Natural killer cell (primary cell): ENCODE measurements at regions not wholly inside any gene's neighbourhood (a gene's known extent, or its start where the extent isn't known, plus 50 kb on each side); places are given as distances from the start of the nearest gene placed in this dataset.

ENCODE experiments used
- ATAC-seq, 3 donors: fragments of 150-1000 bp in 2 of 3; fragments of 200-7000 bp in 1 of 3; cut with Tn5 transposase; 1 replicate in 1 of 3; 2 replicates in 2 of 3; pipeline ENCODE4 v1.10.0; 2021; ENCODE audit warnings: mild to moderate bottlenecking in 2 of 3, moderate library complexity in 2 of 3
- DNase-seq, 2 donors: peaks; one replicate each; pipeline versions ENCODE4 v3.0.0 to v3.0.0-alpha.2; 2013 to 2021; ENCODE audit warnings: mixed read lengths in 1 of 2
- H3K27ac ChIP-seq: one replicate; pipeline ENCODE4 v1.5.1; 2013; ENCODE audit warnings: mild to moderate bottlenecking, low read length
- H3K27me3 ChIP-seq: one replicate; pipeline ENCODE4 v1.6.1; 2013; ENCODE audit warnings: low read length; ENCODE audit not compliant: control insufficient read depth, insufficient read depth
- H3K36me3 ChIP-seq: one replicate; pipeline ENCODE4 v1.6.1; 2013; ENCODE audit warnings: low read length; ENCODE audit not compliant: control insufficient read depth, insufficient read depth
- H3K4me1 ChIP-seq: one replicate; pipeline ENCODE4 v1.6.1; 2013; ENCODE audit warnings: low read length; ENCODE audit not compliant: control insufficient read depth, insufficient read depth
- H3K4me3 ChIP-seq: one replicate; pipeline ENCODE4 v1.5.1; 2013; ENCODE audit warnings: low read length
- H3K9me3 ChIP-seq: one replicate; pipeline ENCODE4 v1.6.1; 2013; ENCODE audit warnings: low read length; ENCODE audit not compliant: control insufficient read depth, insufficient read depth
- H3K27ac Mint-ChIP-seq, 2 donors: one replicate each; pipeline ENCODE4 v1.8.0; 2022; ENCODE audit warnings: mild to moderate bottlenecking in 2 of 2, mixed read lengths in 2 of 2, moderate library complexity in 1 of 2
- H3K27me3 Mint-ChIP-seq, 2 donors: one replicate each; pipeline ENCODE4 v1.8.0; 2022; ENCODE audit warnings: low read depth in 2 of 2, mixed read lengths in 2 of 2
- H3K36me3 Mint-ChIP-seq: one replicate; pipeline ENCODE4 v1.8.0; 2022; ENCODE audit warnings: mixed read lengths
- H3K4me1 Mint-ChIP-seq, 2 donors: one replicate each; pipeline ENCODE4 v1.8.0; 2022; ENCODE audit warnings: mixed read lengths in 2 of 2
- H3K4me3 Mint-ChIP-seq: one replicate; pipeline ENCODE4 v1.8.0; 2022; ENCODE audit warnings: mild to moderate bottlenecking, moderate library complexity, mixed read lengths
- H3K9me3 Mint-ChIP-seq, 2 donors: one replicate each; pipeline ENCODE4 v1.8.0; 2022; ENCODE audit warnings: mixed read lengths in 2 of 2
- CTCF ChIP-seq: fragments of 200-600 bp; IDR thresholded peaks from one replicate; pipeline ENCODE4 v1.8.0; 2022; ENCODE audit warnings: antibody characterized with exemption
- WGBS: methylation state at CpG from one replicate; pipeline ENCODE4 v1.1.7; 2013; ENCODE audit warnings: missing lambda C conversion rate; ENCODE audit not compliant: insufficient coverage; 5-methylcytosine and 5-hydroxymethylcytosine counted together
- intact Hi-C: fragments of 100-400 bp; cut with micrococcal nuclease; formaldehyde crosslinking; loops from one replicate; pipeline ENCODE4 v1.14.2; 2022

GRCh38 chr9:126049896-126050604 lies 276.6 kb upstream of the MVB12B start:
- no peak overlapping the region for H3K27ac Mint-ChIP-seq
- H3K4me1 Mint-ChIP-seq, result no peaks in the 10 kb centered on the region
- Histone ChIP-seq H3K4me3 (no peak overlapping the region), H3K9me3 (peaks cover 6% of the 10 kb centered on the region), H3K4me1 (no peaks in the 10 kb centered on the region), H3K27ac (no peak overlapping the region), H3K27me3 (no peaks in the 10 kb centered on the region), H3K36me3 (no peaks in the 10 kb centered on the region)
- H3K27me3 Mint-ChIP-seq, result peaks cover 1 to 7% of the 10 kb centered on the region in 2 donors
- DNase-seq (no peak), ATAC-seq (no peak)
- TF ChIP-seq CTCF, result no peak
- intact Hi-C loops, result no loop called here
- WGBS, result 71% methylated on average over 26 of the region's 26 CpGs
- H3K36me3 Mint-ChIP-seq, result no peaks in the 10 kb centered on the region
- H3K4me3 Mint-ChIP-seq, result no peak overlapping the region
- H3K9me3 Mint-ChIP-seq, result peaks cover 0 to 3% of the 10 kb centered on the region in 2 donors

DNA sequence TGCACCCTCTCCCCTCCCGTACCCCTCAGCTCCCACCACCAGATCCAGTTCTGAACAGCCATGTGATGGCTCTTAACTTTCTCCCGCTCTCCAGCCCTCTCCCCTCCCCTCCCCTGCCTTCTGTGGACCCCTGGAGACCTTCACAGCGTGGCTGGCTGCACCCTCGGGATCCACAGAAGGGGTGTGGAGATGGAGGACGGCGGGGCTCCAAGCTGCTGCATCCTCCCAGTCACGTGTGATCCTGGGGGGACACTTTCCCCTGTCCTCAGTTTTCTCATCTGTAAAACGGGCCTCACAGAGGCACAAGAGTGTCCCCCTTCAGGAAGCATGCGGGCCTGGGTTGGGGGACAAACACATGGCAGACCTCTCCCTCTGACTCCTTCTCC lies 276.0 kb upstream of the MVB12B start:
- WGBS, result 76% methylated on average over 9 of the region's 9 CpGs

GRCh38 chr9:126051446-126052130 lies 275.0 kb upstream of the MVB12B start:
- H3K4me1 ChIP-seq, result no peaks in the 10 kb centered on the region
- Mint-ChIP-seq H3K36me3 (no peaks in the 10 kb centered on the region), H3K4me1 (no peaks in the 10 kb centered on the region), H3K4me3 (no peak overlapping the region), H3K27ac (no peak overlapping the region), H3K9me3 (no peaks in the 10 kb centered on the region), H3K27me3 (peaks cover 0 to 8% of the 10 kb centered on the region in 2 donors)
- no peak overlapping the region for H3K27ac ChIP-seq
- H3K4me3 ChIP-seq, result no peak overlapping the region
- TF ChIP-seq CTCF, result no peak
- DNase-seq (no peak), ATAC-seq (no peak)
- H3K27me3 ChIP-seq, result no peaks in the 10 kb centered on the region
- intact Hi-C loops, result no loop called here
- WGBS, result 80% methylated on average over 15 of the region's 15 CpGs
- no peaks in the 10 kb centered on the region for H3K36me3 ChIP-seq
- H3K9me3 ChIP-seq, result no peaks in the 10 kb centered on the region

More for the DNA sequence above, 276.0 kb upstream of the MVB12B start:
- H3K9me3 Mint-ChIP-seq, result peaks cover 0 to 3% of the 10 kb centered on the region in 2 donors
- H3K36me3 ChIP-seq, result no peaks in the 10 kb centered on the region
- intact Hi-C loops, result no loop called here
- DNase-seq, result no peak
- H3K4me1 ChIP-seq, result no peaks in the 10 kb centered on the region
- no peak overlapping the region for H3K27ac Mint-ChIP-seq
- no peak overlapping the region for H3K4me3 ChIP-seq
- no peak overlapping the region for H3K4me3 Mint-ChIP-seq
- peaks cover 0 to 9% of the 10 kb centered on the region in 2 donors for H3K27me3 Mint-ChIP-seq
- no peaks in the 10 kb centered on the region for H3K36me3 Mint-ChIP-seq
- ATAC-seq, result no peak
- no peaks in the 10 kb centered on the region for H3K27me3 ChIP-seq
- H3K9me3 ChIP-seq, result peaks cover 6% of the 10 kb centered on the region
- TF ChIP-seq CTCF, result no peak
- no peaks in the 10 kb centered on the region for H3K4me1 Mint-ChIP-seq
- H3K27ac ChIP-seq, result no peak overlapping the region
